Vagina (tissue), 2 donors: ENCODE measurements at regions not wholly inside any gene's neighbourhood (a gene's known extent, or its start where the extent isn't known, plus 50 kb on each side); places are given as distances from the start of the nearest gene placed in this dataset.

ENCODE experiments used
- POLR2A ChIP-seq, 2 donors: fragments of 450-650 bp; IDR thresholded peaks; one replicate each; pipeline ENCODE4 v1.6.1; 2017; ENCODE audit warnings: antibody characterized with exemption in 2 of 2, mild to moderate bottlenecking in 2 of 2, moderate library complexity in 2 of 2
- TF ChIP-seq, protein P1 (sequence below), 3 experiments: fragments of 450-650 bp in 2 of 3; fragments of 200-600 bp in 1 of 3; sonication (generic) in 1 of 3; IDR thresholded peaks; one replicate each; pipeline ENCODE4 v1.5.1; 2017 to 2019; ENCODE audit warnings: antibody characterized with exemption in 3 of 3, mild to moderate bottlenecking in 2 of 3, moderate library complexity in 2 of 3

DNA sequence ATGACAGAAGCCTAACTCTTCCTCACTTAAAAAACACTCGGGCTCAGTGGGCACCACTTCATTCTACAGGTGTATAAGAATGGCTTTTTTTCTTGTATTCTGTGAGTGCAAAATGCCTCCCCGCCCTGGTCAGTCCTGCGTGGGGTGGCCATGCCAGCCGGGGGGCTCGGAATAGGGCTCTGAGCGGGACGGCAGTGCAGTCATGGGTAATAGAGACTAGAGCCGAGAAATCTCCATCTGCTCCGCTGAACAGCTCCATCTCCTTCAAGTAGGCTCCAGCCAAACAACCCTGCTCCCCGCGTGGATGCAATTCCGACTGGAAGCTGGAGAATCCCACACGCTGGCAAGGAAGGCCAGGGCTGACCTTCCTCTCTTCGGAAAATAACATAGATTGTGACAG lies 317.0 kb upstream of the IRX4 start:
- TF ChIP-seq, protein P1, sequence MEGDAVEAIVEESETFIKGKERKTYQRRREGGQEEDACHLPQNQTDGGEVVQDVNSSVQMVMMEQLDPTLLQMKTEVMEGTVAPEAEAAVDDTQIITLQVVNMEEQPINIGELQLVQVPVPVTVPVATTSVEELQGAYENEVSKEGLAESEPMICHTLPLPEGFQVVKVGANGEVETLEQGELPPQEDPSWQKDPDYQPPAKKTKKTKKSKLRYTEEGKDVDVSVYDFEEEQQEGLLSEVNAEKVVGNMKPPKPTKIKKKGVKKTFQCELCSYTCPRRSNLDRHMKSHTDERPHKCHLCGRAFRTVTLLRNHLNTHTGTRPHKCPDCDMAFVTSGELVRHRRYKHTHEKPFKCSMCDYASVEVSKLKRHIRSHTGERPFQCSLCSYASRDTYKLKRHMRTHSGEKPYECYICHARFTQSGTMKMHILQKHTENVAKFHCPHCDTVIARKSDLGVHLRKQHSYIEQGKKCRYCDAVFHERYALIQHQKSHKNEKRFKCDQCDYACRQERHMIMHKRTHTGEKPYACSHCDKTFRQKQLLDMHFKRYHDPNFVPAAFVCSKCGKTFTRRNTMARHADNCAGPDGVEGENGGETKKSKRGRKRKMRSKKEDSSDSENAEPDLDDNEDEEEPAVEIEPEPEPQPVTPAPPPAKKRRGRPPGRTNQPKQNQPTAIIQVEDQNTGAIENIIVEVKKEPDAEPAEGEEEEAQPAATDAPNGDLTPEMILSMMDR (IDR thresholded peaks at IDR 0.05) = no peak
- no peak for TF ChIP-seq POLR2A (IDR thresholded peaks at IDR 0.05)
